GM19324 (cell line): ENCODE measurements at regions not wholly inside any gene's neighbourhood (a gene's known extent, or its start where the extent isn't known, plus 50 kb on each side); places are given as distances from the start of the nearest gene placed in this dataset.
"Not testable (repeated sequence)": the region's sequence is repeated elsewhere in the genome, so short reads cannot be mapped to it uniquely, and the experiment has no call there.

ENCODE experiments used
- ATAC-seq: cut with Tn5 transposase; IDR thresholded peaks from one replicate; pipeline ENCODE4 v1.9.1; 2021; ENCODE audit warnings: mild to moderate bottlenecking, moderate library complexity; ENCODE audit not compliant: unreplicated experiment, low FRiP score

GRCh38 chr12:59365133-59365532, 230.7 kb upstream of the SLC16A7 start:
- ATAC-seq = no peak

- no peak for ATAC-seq
Observed at GRCh38 chr12:59357811-59358210, 238.0 kb upstream of the SLC16A7 start.

GRCh38 chr12:59346248-59346647, 249.6 kb upstream of the SLC16A7 start:
- ATAC-seq = not testable (repeated sequence)

- no peak for ATAC-seq
Observed at GRCh38 chr12:59345406-59345805, 250.4 kb upstream of the SLC16A7 start.

GRCh38 chr12:59344224-59344623, 251.6 kb upstream of the SLC16A7 start:
- ATAC-seq = no peak

GRCh38 chr12:59329462-59329861, 266.4 kb upstream of the SLC16A7 start:
- ATAC-seq = no peak

GRCh38 chr12:59328395-59329075, 267.3 kb upstream of the SLC16A7 start:
- not testable (repeated sequence) for ATAC-seq

- not testable (repeated sequence) for ATAC-seq
Observed at GRCh38 chr12:59326457-59326856, 269.4 kb upstream of the SLC16A7 start.

- no peak for ATAC-seq
Observed at GRCh38 chr12:59322473-59322872, 273.4 kb upstream of the SLC16A7 start.

GRCh38 chr12:59321278-59321677, 274.6 kb upstream of the SLC16A7 start:
- no peak for ATAC-seq

- ATAC-seq = no peak
Observed at GRCh38 chr12:59320112-59320511, 275.7 kb upstream of the SLC16A7 start.

- ATAC-seq = no peak
Observed at GRCh38 chr12:59318940-59319339, 276.9 kb upstream of the SLC16A7 start.

- no peak for ATAC-seq
Observed at GRCh38 chr12:59317598-59317997, 278.2 kb upstream of the SLC16A7 start.

- ATAC-seq = no peak
Observed at GRCh38 chr12:59316938-59317337, 278.9 kb upstream of the SLC16A7 start.

GRCh38 chr12:59316354-59316753, 279.5 kb upstream of the SLC16A7 start:
- not testable (repeated sequence) for ATAC-seq

- no peak for ATAC-seq
Observed at GRCh38 chr12:59314209-59314608, 281.6 kb upstream of the SLC16A7 start.

GRCh38 chr12:59304077-59304721, 291.6 kb upstream of the SLC16A7 start:
- no peak for ATAC-seq

- no peak for ATAC-seq
Observed at GRCh38 chr12:59298296-59298695, 297.5 kb upstream of the SLC16A7 start.

GRCh38 chr12:59294221-59294620, 301.6 kb upstream of the SLC16A7 start:
- no peak for ATAC-seq

- ATAC-seq = no peak
Observed at GRCh38 chr12:59282999-59283398, 312.8 kb upstream of the SLC16A7 start.

GRCh38 chr12:59273561-59273960, 322.3 kb upstream of the SLC16A7 start:
- not testable (repeated sequence) for ATAC-seq

- ATAC-seq = no peak
Observed at GRCh38 chr12:59268295-59268809, 327.5 kb upstream of the SLC16A7 start.
